HepG2 (cell line): ENCODE measurements at regions not wholly inside any gene's neighbourhood (a gene's known extent, or its start where the extent isn't known, plus 50 kb on each side); places are given as distances from the start of the nearest gene placed in this dataset.

Experiments used
- ATAC-seq: fragments of 200-7000 bp; cut with Tn5 transposase; 3 replicates; pipeline ENCODE4 v1.9.1; 2020; ENCODE audit warnings: mild to moderate bottlenecking, moderate library complexity
- BruUV-seq: library from RNA; stranded (reverse); fragments of 400-500 nt; replicated peaks from 2 replicates; lab custom pipeline; 2021; lab: Mats Ljungman, UMichigan
- CTCF ChIA-PET: fragments of 300-600 bp; formaldehyde crosslinking; extraction: SDS; loops from one replicate; lab custom pipeline; 2021; ENCODE audit warnings: low total read pairs, inconsistent platforms, low intra/inter-chr PET ratio; lab: Yijun Ruan, JAX
- POLR2A ChIA-PET: fragments of 350-600 bp; sonication (Branson Sonifier 250); formaldehyde crosslinking; loops from one replicate; lab custom pipeline; 2020; ENCODE audit warnings: antibody characterized with exemption, inconsistent platforms; lab: Yijun Ruan, JAX
- DNase-seq: peaks from one replicate; pipeline ENCODE4 v3.0.0-alpha.2; 2015; ENCODE audit warnings: low spot score
- FAIRE-seq: peaks from 3 replicates; lab custom pipeline; 2011; peaks lifted over from hg19 to GRCh38; lab: Jason Lieb, UNC
- H2AFZ ChIP-seq: one replicate; pipeline ENCODE4 v1.6.1; 2011; ENCODE audit warnings: low read length, inconsistent platforms
- H3K27ac ChIP-seq: fragments of 300-600 bp; 3 replicates; pipeline ENCODE4 v1.8.0; 2011; ENCODE audit warnings: mixed run types, mild to moderate bottlenecking, mixed read lengths, low read length, inconsistent platforms; ENCODE audit not compliant: insufficient read depth; ENCODE audit errors: extremely low read length
- H3K27me3 ChIP-seq, 2 experiments: fragments of 200-600 bp in 1 of 2; 2 replicates in 1 of 2; 3 replicates in 1 of 2; pipeline versions ENCODE4 v1.6.0 to v1.8.0; 2011; ENCODE audit warnings: low read length in 2 of 2, mild to moderate bottlenecking in 2 of 2, moderate library complexity in 2 of 2, inconsistent platforms in 1 of 2; ENCODE audit not compliant: insufficient read depth in 2 of 2, control insufficient read depth in 1 of 2
- H3K36me3 ChIP-seq, 2 experiments: fragments of 200-600 bp in 1 of 2; replicated peaks in 1 of 2; 2 replicates in 1 of 2; 3 replicates in 1 of 2; pipeline versions ENCODE4 v1.5.1 to v1.8.0; 2011; ENCODE audit warnings: low read length in 2 of 2, inconsistent platforms in 1 of 2; ENCODE audit not compliant: insufficient read depth in 2 of 2, control insufficient read depth in 1 of 2
- H3K4me1 ChIP-seq: 2 replicates; pipeline ENCODE4 v1.5.1; 2012; ENCODE audit warnings: low read length, inconsistent platforms; ENCODE audit not compliant: insufficient read depth
- H3K4me2 ChIP-seq: 2 replicates; pipeline ENCODE4 v1.6.0; 2011; ENCODE audit warnings: low read depth, low read length, inconsistent platforms
- H3K4me3 ChIP-seq, 3 experiments: fragments of 200-600 bp in 1 of 3; sonication (generic), shearing (Covaris generic) in 1 of 3; replicated peaks in 1 of 3; 2 replicates each; pipeline ENCODE4 v1.5.1; 2011 to 2016; ENCODE audit warnings: low read length in 3 of 3, inconsistent platforms in 2 of 3, low read depth in 2 of 3, mild to moderate bottlenecking in 2 of 3, control low read depth in 1 of 3, mixed read lengths in 1 of 3; ENCODE audit not compliant: insufficient read depth in 1 of 3
- H3K79me2 ChIP-seq: one replicate; pipeline ENCODE4 v1.6.1; 2011; ENCODE audit warnings: low read length, inconsistent platforms; ENCODE audit not compliant: insufficient read depth
- H3K9ac ChIP-seq: 2 replicates; pipeline ENCODE4 v1.6.0; 2011; ENCODE audit warnings: mild to moderate bottlenecking, low read depth, low read length, inconsistent platforms; ENCODE audit not compliant: insufficient read depth
- H3K9me3 ChIP-seq: 2 replicates; pipeline ENCODE4 v1.5.1; 2012; ENCODE audit warnings: mild to moderate bottlenecking, low read length
- H4K20me1 ChIP-seq: 2 replicates; pipeline ENCODE4 v1.6.0; 2011; ENCODE audit warnings: inconsistent platforms, mild to moderate bottlenecking, low read length, moderate library complexity; ENCODE audit not compliant: insufficient read depth
- HNF1B ChIP-seq: sonication (generic); formaldehyde crosslinking; IDR thresholded peaks from 2 replicates; pipeline ENCODE4 v1.5.1; 2020; ENCODE audit warnings: mild to moderate bottlenecking, moderate library complexity, missing genetic modification reagents
- MLXIP ChIP-seq: sonication (generic); formaldehyde crosslinking; IDR thresholded peaks from 2 replicates; pipeline ENCODE4 v1.9.0; 2021; ENCODE audit warnings: missing genetic modification reagents, borderline replicate concordance
- MTA3 ChIP-seq: sonication (generic); formaldehyde crosslinking; IDR thresholded peaks from 2 replicates; pipeline ENCODE4 v1.4.0; 2020; ENCODE audit warnings: missing genetic modification reagents
- THAP8 ChIP-seq: sonication (generic); formaldehyde crosslinking; IDR thresholded peaks from 2 replicates; pipeline ENCODE4 v1.5.1; 2020; ENCODE audit warnings: missing genetic modification reagents, mild to moderate bottlenecking, borderline replicate concordance
- ZNF10 ChIP-seq: sonication (generic); formaldehyde crosslinking; IDR thresholded peaks from 2 replicates; pipeline ENCODE4 v1.4.0; 2020; ENCODE audit warnings: mild to moderate bottlenecking, low read depth, missing genetic modification reagents, borderline replicate concordance
- ZNF235 ChIP-seq: sonication (generic); formaldehyde crosslinking; IDR thresholded peaks from 2 replicates; pipeline ENCODE4 v1.8.1; 2023; ENCODE audit warnings: mild to moderate bottlenecking, missing genetic modification reagents, borderline replicate concordance
- ZNF3 ChIP-seq: IDR thresholded peaks from 2 replicates; pipeline ENCODE4 v1.7.0; 2017; ENCODE audit warnings: inconsistent platforms
- ZNF362 ChIP-seq: sonication (generic); formaldehyde crosslinking; IDR thresholded peaks from 2 replicates; pipeline ENCODE4 v1.4.0; 2020; ENCODE audit warnings: missing genetic modification reagents, mild to moderate bottlenecking, borderline replicate concordance
- ZNF414 ChIP-seq: sonication (generic); formaldehyde crosslinking; IDR thresholded peaks from 2 replicates; pipeline ENCODE4 v1.5.0; 2020; ENCODE audit warnings: missing genetic modification reagents
- WGBS: methylation state at CpG from one replicate; pipeline ENCODE4 v1.1.6; 2017; ENCODE audit warnings: low lambda C conversion rate; 5-methylcytosine and 5-hydroxymethylcytosine counted together
- in situ Hi-C: cut with HindIII; loops from 2 replicates; pipeline ENCODE4 v1.10.0; 2017; ENCODE audit warnings: low pct_unique_long_range_greater_than_20kb; ENCODE audit not compliant: extremely low pct_ligation_motif_present
- intact Hi-C: fragments of 100-400 bp; cut with micrococcal nuclease; formaldehyde crosslinking; loops from one replicate; pipeline ENCODE4 v1.10.0; 2022; ENCODE audit not compliant: unreplicated experiment

GRCh38 chr4:136471051-136471450 is 1061.2 kb downstream of the PCDH18 start:
- Histone ChIP-seq H3K9ac (no peak overlapping the region), H2AFZ (no peak overlapping the region), H3K36me3 (no peaks in the 10 kb centered on the region), H3K4me1 (no peaks in the 10 kb centered on the region), H3K4me2 (no peak overlapping the region), H3K79me2 (no peaks in the 10 kb centered on the region), H3K9me3 (no peaks in the 10 kb centered on the region), H3K27ac (no peak overlapping the region), H4K20me1 (no peaks in the 10 kb centered on the region), H3K27me3 (no peaks in the 10 kb centered on the region; a peak in 1 of 5 replicates), H3K4me3 (no peak overlapping the region)
- FAIRE-seq (no peak), DNase-seq (no peak), ATAC-seq (no peak)
- TF ChIP-seq ZNF10 (CRISPR knock-in tag) (no peak), MLXIP (no peak), HNF1B (CRISPR knock-in tag) (no peak), MTA3 (no peak), ZNF414 (CRISPR knock-in tag) (no peak), ZNF235 (CRISPR knock-in tag) (no peak), ZNF362 (CRISPR knock-in tag) (no peak), ZNF3 (CRISPR knock-in tag) (no peak), THAP8 (no peak)
- intact Hi-C loops, result no loop called here
- 1% methylated on average over 2 of the region's 2 CpGs for WGBS
- POLR2A ChIA-PET, result no interaction called here
- no TSS peak for BruUV-seq
- in situ Hi-C loops, result no loop called here
- CTCF ChIA-PET, result no interaction called here
